G401.6 (cell line): ENCODE measurements at regions not wholly inside any gene's neighbourhood (a gene's known extent, or its start where the extent isn't known, plus 50 kb on each side); places are given as distances from the start of the nearest gene placed in this dataset.
"Not testable (repeated sequence)": the region's sequence is repeated elsewhere in the genome, so short reads cannot be mapped to it uniquely, and the experiment has no call there.

Experiments used
- FAIRE-seq: peaks from 2 replicates; lab custom pipeline; 2012; peaks lifted over from hg19 to GRCh38; lab: Jason Lieb, UNC

DNA sequence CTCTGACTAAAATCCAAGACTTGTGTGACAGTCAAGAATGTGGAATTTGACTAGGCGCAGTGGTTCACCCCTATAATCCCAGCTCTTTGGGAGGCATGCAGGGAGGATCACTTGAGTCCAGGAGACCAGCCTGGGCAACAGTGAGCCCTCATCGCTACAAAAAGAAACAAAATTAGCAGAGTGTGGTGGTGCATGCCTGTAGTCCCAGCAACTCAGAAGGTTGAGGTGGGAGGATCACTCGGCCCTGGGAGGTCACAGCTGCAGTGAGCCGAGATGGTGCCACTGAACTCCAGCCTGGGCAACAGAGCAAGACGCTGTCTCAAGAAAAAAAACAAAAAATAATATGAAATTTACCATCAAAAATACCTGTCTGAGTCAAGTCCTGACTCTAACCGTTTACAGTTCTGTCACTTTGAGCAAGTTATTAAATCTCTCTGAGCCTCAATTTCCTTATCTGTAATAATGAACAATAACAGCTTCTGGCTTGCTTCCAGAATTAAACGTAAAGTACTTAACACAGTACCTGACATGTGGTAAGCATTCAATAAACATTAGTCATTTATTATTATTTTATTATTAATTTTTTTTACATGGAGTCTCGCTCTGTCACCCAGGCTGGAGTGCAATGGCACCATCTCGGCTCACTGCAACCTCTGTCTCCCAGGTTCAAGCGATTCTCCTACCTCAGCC, 204.6 kb upstream of the TSC22D1 start:
- FAIRE-seq = no peak

DNA sequence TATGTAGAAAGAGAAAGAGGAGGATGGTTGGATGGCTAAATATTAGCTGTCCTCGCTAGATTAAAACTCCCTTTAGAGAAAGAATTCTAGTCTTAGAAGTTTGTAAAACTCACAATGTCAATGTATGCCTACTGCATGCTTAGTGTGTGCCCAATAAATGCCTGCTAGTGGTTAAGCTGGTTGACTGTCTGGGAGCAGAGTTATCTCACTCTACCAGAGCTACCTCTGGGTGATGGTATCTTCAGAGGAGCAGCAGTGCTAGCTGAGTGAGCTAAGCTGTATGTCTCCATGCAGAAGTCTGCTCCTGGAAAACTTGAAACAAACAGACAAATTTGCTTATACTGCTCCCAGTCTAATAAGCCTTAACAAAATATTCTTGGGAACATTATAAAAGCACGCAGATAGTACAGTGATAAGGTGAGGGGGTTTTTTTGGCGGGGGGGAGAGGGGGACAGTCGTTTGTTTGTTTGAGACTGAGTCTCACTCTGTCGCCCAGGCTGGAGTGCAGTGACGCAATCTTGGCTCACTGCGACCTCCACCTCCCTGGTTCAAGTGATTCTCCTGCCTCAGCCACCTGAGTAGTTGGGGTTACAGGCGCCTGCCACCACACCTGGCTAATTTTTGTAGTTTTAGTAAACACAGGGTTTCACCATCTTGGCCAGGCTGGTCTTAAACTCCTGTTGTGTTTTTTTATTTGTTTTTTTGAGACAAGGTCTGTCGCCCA, 202.8 kb upstream of the TSC22D1 start:
- FAIRE-seq = no peak

DNA sequence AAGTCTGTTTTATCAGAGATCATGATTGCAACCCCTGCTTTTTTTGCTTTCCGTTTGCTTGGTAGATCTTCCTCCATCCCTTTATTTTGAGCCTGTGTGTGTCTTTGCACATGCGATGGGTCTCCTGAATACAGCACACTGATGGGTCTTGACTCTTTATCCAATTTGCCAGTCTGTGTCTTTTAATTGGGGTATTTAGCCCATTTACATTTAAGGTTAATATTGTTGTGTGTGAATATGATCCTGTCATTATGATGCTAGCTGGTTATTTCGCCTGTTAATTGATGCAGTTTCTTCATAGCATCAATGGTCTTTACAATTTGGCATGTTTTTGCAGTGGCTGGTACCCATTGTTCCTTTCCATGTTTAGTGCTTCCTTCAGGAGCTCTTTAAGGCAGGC, 199.2 kb upstream of the TSC22D1 start:
- not testable (repeated sequence) for FAIRE-seq

DNA sequence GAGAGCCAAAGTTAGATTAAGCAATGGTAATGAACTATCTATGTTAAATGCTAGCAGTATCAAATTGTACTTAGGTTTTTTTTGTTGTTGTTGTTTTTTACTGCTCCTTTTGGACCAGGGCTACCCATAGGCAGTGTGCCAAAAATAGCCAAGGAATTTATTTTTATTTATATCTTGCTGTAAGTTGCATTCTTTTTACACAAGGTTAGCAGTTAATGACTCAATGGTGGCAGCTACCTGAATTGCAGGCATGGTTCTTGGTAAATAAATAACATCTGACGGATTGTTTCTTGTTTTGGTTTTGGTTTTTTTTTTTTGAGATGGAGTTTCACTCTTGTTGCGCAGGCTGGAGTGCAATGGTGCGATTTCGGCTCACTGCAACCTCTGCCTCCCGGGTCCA, 194.8 kb upstream of the TSC22D1 start:
- no peak for FAIRE-seq

DNA sequence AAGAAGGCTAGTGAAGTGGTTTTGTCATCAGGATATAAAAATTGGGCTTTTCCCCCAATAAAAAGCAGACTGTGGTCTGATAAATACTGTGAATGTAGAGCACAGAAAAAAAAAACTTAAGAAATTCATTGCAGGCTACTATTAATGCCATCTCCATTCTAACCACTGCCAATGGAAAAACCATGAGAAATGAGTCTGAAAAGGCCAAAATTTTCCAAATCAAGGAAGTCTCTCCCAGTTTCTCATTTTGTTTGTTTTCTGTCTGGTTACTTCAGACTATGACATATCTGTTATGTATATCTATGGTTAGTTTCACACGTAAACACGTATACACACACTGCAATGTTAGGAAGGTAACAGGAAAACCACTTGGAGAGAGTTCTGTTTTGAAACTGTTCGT, 193.6 kb upstream of the TSC22D1 start:
- no peak for FAIRE-seq

DNA sequence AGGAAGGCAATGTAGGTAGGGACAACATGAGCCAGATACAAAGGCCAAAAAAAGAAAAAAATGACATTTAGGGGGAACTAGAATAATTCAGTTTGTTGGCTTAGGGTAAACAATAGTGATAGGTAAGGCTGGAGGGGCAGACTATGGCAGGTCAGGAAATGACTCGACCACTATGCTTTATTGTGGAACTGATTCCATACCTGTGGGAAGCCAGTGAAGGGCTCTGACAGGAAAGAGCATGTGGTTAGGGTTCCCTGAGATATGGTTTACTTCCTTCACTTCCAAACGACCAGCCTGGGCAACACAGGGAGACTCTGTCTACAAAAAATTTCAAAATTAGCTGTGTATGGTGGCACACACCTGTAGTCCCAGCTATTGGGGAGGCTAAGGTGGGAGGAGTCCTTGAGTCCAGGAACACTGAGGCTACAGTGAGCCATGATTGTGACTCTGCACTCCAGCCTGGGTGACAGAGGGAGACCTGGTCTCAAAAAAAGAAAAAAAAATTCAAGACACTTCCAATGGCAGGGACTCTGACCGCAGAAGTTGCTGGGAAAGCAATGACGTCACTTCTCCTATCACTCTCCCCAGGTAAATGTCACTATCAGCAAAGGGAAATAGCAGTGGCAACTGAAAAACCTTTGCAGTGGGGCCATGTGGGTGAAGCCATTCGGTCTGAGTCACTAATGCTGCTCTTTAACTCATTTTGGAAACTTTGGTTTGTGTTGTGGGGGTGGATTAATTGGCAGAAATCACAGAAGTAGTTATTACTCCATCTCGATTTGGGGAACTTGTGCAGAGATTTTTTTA, 192.8 kb upstream of the TSC22D1 start:
- no peak for FAIRE-seq

DNA sequence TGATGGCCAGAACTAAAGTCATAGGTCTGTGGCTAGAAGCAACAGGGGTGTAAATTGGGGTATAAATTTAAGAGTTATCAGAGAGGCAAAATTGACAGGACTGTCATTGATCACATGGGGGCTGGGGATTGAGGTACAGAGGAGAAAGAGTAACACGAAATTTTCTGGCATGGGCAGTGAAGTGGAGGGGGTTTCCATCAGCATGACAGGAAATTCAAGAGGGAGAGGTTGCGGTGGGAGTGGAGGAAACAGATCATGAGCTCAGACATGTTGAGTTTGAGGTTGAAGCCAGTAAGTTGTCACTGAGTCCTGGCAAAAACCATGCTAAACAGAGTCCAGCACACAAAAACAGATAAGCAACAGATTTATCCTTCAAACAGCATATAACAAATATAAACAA, 192.1 kb upstream of the TSC22D1 start:
- FAIRE-seq = no peak

DNA sequence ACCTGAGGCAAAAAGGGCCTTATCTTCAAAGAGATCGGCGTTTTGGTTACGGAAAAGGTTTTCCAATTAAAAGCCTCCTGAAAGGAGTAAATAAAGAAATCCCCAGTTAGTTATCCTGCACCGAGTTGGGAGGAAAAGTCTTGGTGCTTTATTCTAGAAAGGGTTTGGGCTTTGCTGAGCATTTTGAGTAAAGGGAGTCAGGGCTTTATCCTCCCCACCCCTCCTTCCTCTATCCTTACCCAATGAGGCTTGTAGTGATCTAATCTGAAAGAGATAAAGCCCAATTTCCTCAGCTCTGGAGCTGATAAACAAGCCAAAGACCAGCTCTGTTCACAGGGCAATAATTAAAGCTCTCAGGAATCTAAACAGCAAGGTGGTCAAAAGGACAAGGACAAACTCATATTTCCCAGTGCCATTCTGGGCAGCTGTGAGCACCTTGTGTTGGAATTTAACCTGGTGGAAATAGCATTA, 188.9 kb upstream of the TSC22D1 start:
- FAIRE-seq = no peak

DNA sequence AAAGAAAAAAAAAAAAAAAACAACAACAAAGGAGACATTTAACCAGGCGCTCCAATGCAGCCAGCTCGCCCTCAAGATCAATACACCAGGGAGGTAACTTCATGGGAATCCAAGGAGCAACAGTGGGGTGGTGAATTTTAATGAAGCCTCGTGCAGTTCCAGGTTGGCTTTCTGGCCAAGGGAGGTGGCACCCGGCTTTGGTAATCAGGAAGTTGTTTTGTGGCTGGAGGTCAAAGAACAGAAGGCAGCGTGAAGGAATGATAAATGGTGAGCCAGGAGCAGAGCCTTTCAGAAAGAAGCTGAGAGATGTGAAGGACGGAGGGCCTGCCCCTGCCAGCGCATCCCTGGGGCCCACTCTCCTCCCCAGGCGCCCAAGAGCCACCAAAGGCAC, 188.2 kb upstream of the TSC22D1 start:
- FAIRE-seq = no peak

DNA sequence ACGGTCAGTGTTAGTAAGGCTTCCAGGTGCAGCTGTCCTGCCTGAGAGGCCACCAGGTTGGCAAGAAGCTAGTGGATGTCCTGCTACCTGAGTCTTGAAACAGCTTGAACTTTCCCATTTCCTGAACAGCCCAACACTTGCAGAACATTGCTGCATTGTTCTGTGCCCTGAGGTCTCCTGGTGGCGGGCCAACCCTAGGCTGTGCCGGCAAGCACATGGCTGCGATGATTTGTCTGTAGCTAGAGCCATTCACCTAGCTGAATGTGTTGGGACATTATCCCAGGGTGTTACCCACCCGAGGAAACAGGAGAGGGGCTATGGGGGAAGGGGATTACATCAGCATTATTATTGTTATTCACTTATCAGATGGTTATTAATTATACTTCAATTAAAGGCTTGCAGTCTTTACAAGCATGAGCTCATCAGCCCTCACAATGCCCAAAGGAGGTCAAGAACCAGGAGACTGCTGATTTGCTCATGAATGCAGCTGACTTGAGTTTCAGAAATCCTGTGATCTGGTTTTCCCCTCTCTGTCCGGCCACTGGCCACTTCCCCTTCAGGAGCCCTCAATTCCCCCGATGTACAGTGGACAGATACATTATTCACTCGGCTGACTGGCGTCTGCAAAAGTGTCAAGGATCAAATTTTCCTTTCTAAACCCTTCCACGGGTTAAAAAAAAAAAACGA, 187.6 kb upstream of the TSC22D1 start:
- FAIRE-seq = no peak

DNA sequence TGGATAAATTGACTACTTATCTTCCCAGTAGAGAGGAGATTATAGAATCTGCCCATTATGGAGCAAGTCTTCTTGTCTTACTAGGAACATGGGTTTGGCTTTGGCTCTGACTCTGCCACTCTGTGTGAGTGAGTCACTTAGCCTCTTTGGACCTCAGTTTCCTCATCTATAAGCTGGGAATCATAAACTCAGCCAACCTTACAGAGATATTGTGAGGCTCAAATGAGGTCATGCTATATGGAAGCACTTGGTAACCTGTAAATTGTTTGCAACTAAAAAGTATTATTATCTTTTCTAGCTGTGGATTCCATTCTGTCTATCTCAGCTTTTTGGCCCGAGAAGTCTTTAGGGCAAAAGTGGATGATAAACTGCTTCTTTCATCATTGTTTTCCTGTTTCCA, 186.8 kb upstream of the TSC22D1 start:
- FAIRE-seq = no peak

DNA sequence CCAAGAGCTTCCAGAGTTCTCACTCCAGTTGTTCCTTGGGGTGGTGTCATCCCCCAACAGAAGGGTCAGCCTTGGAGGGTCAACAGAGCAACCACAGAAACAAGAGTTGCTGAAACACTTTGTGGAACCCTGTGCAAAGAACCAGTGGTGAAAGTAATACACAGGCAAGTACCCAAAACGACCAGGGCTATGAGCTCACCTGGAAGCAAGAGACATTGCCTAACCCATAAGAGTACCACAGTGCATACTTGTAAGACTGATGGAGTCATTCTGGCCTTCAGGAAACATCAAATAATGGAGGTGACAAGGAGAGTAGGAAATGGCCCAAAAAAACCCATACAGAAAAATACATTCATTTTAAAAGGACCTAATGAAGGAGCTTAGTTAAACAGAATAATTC, 184.3 kb upstream of the TSC22D1 start:
- FAIRE-seq = no peak

DNA sequence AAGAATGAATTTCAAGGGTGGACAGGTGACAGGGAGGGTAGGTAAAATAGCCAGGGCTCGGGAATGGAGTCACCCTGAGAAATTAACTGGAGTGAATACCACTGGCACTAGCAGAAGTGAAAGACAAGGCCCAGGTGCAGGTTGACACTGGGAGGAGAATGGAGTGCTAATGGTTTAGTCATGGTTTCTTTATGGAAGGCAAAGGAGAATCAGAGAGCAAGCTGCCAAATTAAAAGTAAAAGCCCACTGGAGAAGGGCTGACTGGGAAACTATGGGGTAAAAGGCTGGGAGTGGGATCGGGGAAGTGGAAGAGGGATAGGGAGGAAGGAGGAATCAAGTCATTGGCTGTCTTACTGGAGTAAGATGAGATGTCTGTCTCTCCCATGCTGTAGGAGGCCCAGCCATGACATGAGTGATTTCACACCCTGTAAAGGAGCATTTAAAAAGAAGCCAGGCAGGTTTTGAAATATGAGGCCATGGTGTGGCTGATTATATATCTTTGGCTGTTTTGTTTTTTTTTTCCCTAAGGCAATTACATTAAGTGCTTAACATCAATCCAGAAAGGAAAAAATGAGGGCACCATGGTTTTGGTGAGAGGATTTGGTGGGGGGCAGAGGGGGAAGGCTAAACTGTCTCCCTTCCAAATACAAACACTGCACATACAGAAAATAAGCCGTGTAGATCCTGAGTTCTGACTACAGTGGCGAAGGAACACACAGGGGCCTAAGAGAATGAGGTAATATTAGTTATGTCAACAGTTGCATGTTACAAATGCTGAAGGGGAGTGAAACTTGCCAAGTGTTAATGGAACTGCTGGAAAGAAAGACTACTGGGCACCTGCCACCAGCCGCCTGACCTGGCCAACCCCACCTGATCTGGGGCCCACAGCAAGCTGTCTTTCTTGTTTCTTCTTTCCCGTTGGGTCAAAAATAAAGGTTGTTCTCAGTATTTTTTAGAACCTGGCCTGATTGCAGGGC, 183.5 kb upstream of the TSC22D1 start:
- FAIRE-seq = no peak

DNA sequence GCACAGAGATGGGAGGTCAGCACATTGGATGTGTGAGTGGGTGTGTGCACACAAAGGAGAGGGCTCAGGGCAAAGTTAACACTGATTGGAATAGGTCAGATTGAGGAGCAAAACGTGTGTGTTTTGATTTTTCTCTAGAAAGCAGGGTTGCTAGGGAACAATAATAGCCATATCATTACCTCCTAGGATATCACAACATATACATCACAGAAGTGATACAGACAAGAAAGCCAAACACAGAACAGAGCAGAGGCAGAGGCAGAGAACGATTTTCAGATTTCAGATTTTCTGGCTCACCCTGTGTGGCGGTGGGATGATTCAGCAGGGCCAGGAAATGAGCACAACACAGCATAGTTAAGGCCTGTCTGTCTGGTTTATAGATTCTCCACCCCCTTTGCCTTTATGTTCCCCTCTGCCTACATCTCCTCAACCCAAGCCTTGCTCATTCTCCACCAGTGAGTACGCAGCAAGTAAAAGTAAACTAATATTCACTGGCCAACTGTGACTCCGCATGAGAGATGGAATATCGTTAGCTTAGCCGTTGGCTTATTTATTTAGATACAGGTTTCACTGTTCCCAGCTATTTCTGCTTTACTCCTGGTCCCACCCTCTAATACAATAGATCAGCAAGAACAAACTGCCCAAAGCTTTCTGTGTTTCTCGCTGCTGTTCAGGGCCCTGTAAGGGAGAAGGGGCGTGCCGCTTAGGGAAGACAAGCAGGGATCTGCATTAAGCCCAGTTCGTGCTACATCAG, 182.7 kb upstream of the TSC22D1 start:
- FAIRE-seq = no peak

DNA sequence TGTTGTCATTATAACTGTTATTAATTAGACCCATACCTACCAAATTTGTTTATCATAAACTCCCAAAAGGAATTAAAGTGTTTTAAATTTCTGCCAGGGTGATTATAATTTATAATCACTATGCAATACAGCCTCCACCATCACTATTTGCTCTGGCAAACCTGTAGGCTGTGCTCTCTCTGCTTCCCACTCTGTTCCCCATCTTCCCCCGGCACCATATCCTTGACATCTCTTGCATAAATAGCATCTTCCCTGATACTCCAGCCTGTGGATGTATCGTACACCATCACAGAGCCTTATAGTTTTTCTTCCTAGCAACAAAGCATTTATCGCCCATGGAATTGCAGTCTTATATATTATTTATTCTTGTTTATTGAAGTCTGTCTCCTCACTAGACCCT, 181.5 kb upstream of the TSC22D1 start:
- no peak for FAIRE-seq

DNA sequence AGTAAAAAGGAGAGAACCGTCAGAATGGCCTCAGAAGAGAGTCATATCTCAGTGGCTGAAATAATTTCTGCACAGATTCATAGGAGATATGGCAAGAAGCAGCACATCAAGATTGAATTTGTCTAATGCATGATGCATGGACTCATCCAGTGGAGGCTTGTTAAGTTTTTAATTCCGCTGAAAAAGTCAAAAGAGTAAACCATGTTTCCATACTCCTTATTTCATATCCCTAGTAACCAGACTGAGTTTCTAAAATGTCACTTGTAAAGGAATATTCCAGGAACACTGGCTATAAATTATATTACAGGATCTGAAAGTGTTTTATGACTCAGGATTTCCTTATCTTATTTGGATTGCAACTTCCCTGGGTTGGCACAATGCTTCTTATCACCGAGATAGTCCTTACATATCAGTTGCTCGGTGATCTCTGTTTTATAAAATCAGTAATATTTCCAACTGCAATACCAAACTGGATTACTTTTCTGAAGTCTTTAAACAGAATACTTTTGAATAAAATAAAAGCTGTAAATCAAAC, 180.2 kb upstream of the TSC22D1 start:
- FAIRE-seq = no peak

DNA sequence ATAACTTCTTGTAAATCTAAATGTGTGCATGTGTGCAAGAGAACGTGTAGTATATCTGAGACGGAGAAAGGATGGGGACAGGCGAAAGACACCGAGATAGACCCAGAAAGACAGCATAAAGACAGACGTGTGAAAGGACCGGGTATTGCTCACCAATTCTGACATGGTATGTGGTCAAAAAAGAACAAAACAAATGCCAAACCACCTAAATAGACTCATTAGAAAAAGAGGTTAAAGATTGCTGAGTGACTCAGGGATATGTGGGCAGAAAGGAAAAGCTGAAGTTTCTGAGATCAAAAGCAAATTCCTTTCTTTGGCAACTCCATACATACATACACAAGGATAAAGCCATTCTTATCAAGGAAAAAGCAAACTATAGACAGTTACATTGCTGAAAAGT, 179.7 kb upstream of the TSC22D1 start:
- no peak for FAIRE-seq

DNA sequence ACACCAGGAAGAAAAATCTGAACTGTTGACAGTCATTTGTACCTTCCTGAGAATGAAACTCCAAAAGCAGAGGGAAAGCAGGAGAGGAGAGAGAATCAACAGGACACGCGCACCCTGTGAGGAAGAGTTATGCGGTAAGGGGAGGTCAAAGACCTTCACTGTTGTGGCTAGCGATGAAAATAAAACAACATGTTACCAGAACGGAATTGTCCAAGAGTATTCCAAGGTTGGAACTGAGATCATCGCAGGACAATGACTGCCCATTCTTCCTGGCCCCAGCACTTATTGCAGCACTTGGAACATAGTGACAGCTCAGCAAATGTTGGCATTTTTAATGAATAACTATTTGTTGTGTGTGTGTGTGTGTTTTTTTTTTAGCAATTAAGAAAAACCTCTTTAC, 176.0 kb upstream of the TSC22D1 start:
- no peak for FAIRE-seq

DNA sequence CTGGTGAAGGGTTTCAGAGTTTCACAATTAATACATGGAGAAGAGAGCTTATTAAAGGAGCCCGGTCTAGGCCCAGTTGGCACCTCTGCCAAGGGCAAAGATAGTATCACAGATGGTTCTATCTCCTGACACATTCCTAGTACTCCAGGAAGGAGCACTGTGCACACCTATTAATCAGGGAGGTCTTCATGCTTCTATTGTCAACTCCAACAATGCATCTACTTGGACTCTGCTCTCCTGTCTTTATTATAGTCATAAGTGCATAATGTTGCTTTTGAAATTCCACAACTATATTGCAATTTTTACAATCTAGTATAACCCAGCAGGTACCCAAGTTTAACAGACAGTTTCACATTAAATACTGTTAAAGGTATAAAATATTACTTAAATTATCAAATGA, 174.5 kb upstream of the TSC22D1 start:
- FAIRE-seq = no peak

DNA sequence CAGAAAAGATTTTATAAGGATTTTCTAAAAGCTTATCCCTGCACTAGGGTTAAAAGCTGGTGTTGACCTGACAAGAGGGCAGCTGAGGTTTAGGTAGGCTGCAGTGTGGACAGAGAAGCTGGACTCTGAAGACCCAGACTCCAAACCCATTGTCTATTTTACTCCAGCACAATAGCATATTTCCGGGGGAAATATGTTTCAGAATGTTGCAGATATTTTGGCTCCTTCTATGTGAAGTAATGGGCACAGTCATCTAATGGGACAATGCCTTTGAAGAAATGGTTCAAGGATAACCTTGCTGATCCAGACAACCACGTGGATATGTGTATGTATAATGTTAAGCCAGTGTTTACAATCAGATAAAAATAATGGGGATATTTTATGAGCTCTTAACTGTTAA, 173.8 kb upstream of the TSC22D1 start:
- FAIRE-seq = no peak
